K562 (cell line): ENCODE measurements at regions not wholly inside any gene's neighbourhood (a gene's known extent, or its start where the extent isn't known, plus 50 kb on each side); places are given as distances from the start of the nearest gene placed in this dataset.

Experiments used
- ATAC-seq: fragments of 200-7000 bp; cut with Tn5 transposase; 3 replicates; pipeline ENCODE4 v1.9.1; 2020; ENCODE audit warnings: moderate library complexity
- BruUV-seq: library from RNA; stranded (reverse); fragments of 400-500 nt; replicated peaks from 2 replicates; lab custom pipeline; 2021; lab: Mats Ljungman, UMichigan
- CTCF ChIA-PET: fragments of 300-600 bp; formaldehyde crosslinking; extraction: SDS; loops from one replicate; lab custom pipeline; 2021; ENCODE audit warnings: low intra/inter-chr PET ratio; lab: Yijun Ruan, JAX
- POLR2A ChIA-PET: fragments of 300-600, 350-650 bp; sonication (Branson Sonifier 250); formaldehyde crosslinking; extraction: SDS; loops from one replicate; lab custom pipeline; 2021; ENCODE audit warnings: antibody characterized with exemption, inconsistent platforms; lab: Yijun Ruan, JAX
- DNase-seq, 4 experiments: peaks; one replicate each; pipeline versions ENCODE4 v3.0.0 to v3.0.0-alpha.2; 2011 to 2018; ENCODE audit warnings: low spot score in 3 of 4, mixed read lengths in 3 of 4; ENCODE audit errors: extremely low read depth in 1 of 4
- FAIRE-seq: peaks from 2 replicates; lab custom pipeline; 2011; peaks lifted over from hg19 to GRCh38; lab: Jason Lieb, UNC
- H2AFZ ChIP-seq: 2 replicates; pipeline ENCODE4 v1.6.0; 2011; ENCODE audit warnings: low read depth, low read length, control low read depth, inconsistent platforms
- H3K27ac ChIP-seq: fragments of 200-600 bp; 3 replicates; pipeline ENCODE4 v1.8.0; 2011; ENCODE audit warnings: low read depth, mild to moderate bottlenecking, control low read depth, inconsistent platforms, low read length, moderate library complexity, mixed read lengths; ENCODE audit errors: extremely low read depth
- H3K27me3 ChIP-seq, 2 experiments: fragments of 300-600 bp in 1 of 2; 2 replicates in 1 of 2; 3 replicates in 1 of 2; pipeline versions ENCODE4 v1.6.0 to v1.8.0; 2011; ENCODE audit warnings: inconsistent platforms in 2 of 2, low read length in 2 of 2, mild to moderate bottlenecking in 1 of 2, mixed read lengths in 1 of 2, moderate library complexity in 1 of 2; ENCODE audit not compliant: control insufficient read depth in 2 of 2, insufficient read depth in 2 of 2
- H3K36me3 ChIP-seq: fragments of 300-600 bp; 3 replicates; pipeline ENCODE4 v1.8.0; 2011; ENCODE audit warnings: mild to moderate bottlenecking, low read length, inconsistent platforms; ENCODE audit not compliant: control insufficient read depth, insufficient read depth
- H3K4me1 ChIP-seq, 2 experiments: fragments of 200-600 bp in 1 of 2; replicated peaks in 1 of 2; 2 replicates in 1 of 2; 3 replicates in 1 of 2; pipeline versions ENCODE4 v1.5.1 to v1.8.0; 2011; ENCODE audit warnings: inconsistent platforms in 2 of 2, low read length in 2 of 2, mild to moderate bottlenecking in 1 of 2, mixed read lengths in 1 of 2, moderate library complexity in 1 of 2; ENCODE audit not compliant: control insufficient read depth in 2 of 2, insufficient read depth in 2 of 2
- H3K4me2 ChIP-seq: 2 replicates; pipeline ENCODE4 v1.6.1; 2011; ENCODE audit warnings: low read length, control low read depth, inconsistent platforms, mixed read lengths; ENCODE audit not compliant: insufficient read depth
- H3K4me3 ChIP-seq: fragments of 200-600 bp; sonication (generic), shearing (Covaris generic); 2 replicates; pipeline ENCODE4 v1.5.1; 2016; ENCODE audit warnings: control low read depth, inconsistent platforms
- H3K79me2 ChIP-seq: fragments of 200-600 bp; 3 replicates; pipeline ENCODE4 v1.8.0; 2011; ENCODE audit warnings: low read length, inconsistent platforms; ENCODE audit not compliant: control insufficient read depth, insufficient read depth
- H3K9ac ChIP-seq, 2 experiments: 2 replicates each; pipeline versions ENCODE4 v1.6.0 to v1.6.1; 2011; ENCODE audit warnings: low read depth in 2 of 2, low read length in 2 of 2, control low read depth in 1 of 2, inconsistent platforms in 1 of 2, mild to moderate bottlenecking in 1 of 2, mixed read lengths in 1 of 2; ENCODE audit not compliant: insufficient read depth in 1 of 2
- H3K9me1 ChIP-seq: one replicate; pipeline ENCODE4 v1.6.0; 2011; ENCODE audit warnings: inconsistent platforms, mild to moderate bottlenecking, low read length, moderate library complexity; ENCODE audit not compliant: control insufficient read depth, insufficient read depth
- H3K9me3 ChIP-seq: replicated peaks from 2 replicates; pipeline ENCODE4 v1.5.1; 2011; ENCODE audit warnings: low read depth, low read length, inconsistent platforms; ENCODE audit not compliant: control insufficient read depth, insufficient read depth
- H4K20me1 ChIP-seq: replicated peaks from 2 replicates; pipeline ENCODE4 v1.6.1; 2011; ENCODE audit warnings: low read length, inconsistent platforms, mixed read lengths; ENCODE audit not compliant: control insufficient read depth, insufficient read depth
- BCLAF1 ChIP-seq, 2 experiments: fragments of 450-650 bp in 1 of 2; IDR thresholded peaks; 2 replicates each; pipeline ENCODE4 v1.6.1; 2011 to 2017; ENCODE audit warnings: low read depth in 2 of 2, antibody characterized with exemption in 1 of 2, borderline replicate concordance in 1 of 2, low read length in 1 of 2, mild to moderate bottlenecking in 1 of 2, mixed read lengths in 1 of 2; ENCODE audit not compliant: control insufficient read depth in 1 of 2
- BRF2 ChIP-seq: IDR thresholded peaks from 3 replicates; pipeline ENCODE4 v1.6.1; 2011; ENCODE audit warnings: borderline replicate concordance, mild to moderate bottlenecking; ENCODE audit not compliant: insufficient read length, insufficient read depth
- E2F5 ChIP-seq: sonication (generic); formaldehyde crosslinking; IDR thresholded peaks from 2 replicates; pipeline ENCODE4 v1.8.0; 2022; ENCODE audit warnings: mild to moderate bottlenecking, missing genetic modification reagents
- FOXJ2 ChIP-seq: fragments of 200-800 bp; sonication (Bioruptor generic); IDR thresholded peaks from 2 replicates; pipeline ENCODE4 v1.6.1; 2016; ENCODE audit warnings: missing genetic modification characterization, missing compliant biosample characterization
- HDGF ChIP-seq: fragments of 450-650 bp; IDR thresholded peaks from 2 replicates; pipeline ENCODE4 v1.6.1; 2016
- HMGN3 ChIP-seq: IDR thresholded peaks from 2 replicates; pipeline ENCODE4 v1.6.1; 2011; ENCODE audit warnings: borderline replicate concordance, low read depth, mild to moderate bottlenecking, mixed read lengths, low read length; ENCODE audit not compliant: insufficient read length; ENCODE audit errors: extremely low read depth
- ILF3 ChIP-seq: fragments of 450-650 bp; IDR thresholded peaks from 2 replicates; pipeline ENCODE4 v1.6.1; 2018; ENCODE audit warnings: antibody characterized with exemption, mild to moderate bottlenecking, moderate library complexity, borderline replicate concordance
- SLC30A9 ChIP-seq: fragments of 250-450 bp; sonication (Bioruptor Pico); IDR thresholded peaks from 2 replicates; pipeline ENCODE4 v1.8.0; 2022; ENCODE audit warnings: mild to moderate bottlenecking, moderate library complexity
- ZNF518B ChIP-seq: fragments of 250-450 bp; sonication (Bioruptor Pico); IDR thresholded peaks from 2 replicates; pipeline ENCODE4 v1.5.0; 2021; ENCODE audit warnings: mild to moderate bottlenecking, moderate library complexity
- WGBS: fragments of 100-300 bp; shearing (Covaris generic); methylation state at CpG from one replicate; pipeline ENCODE4 v1.1.6; 2016; ENCODE audit warnings: low coverage, mixed read lengths; ENCODE audit not compliant: insufficient coverage; ENCODE audit errors: missing lambda C conversion rate; 5-methylcytosine and 5-hydroxymethylcytosine counted together
- in situ Hi-C: fragments of 300-500 bp; cut with MboI; formaldehyde crosslinking; loops from 4 replicates; pipeline ENCODE4 v1.15.0; 2018; ENCODE audit warnings: inconsistent platforms, mixed read lengths
- intact Hi-C: fragments of 100-400 bp; cut with micrococcal nuclease; formaldehyde crosslinking; loops from 2 replicates; pipeline ENCODE4 v1.14.2; 2022

- intact Hi-C loops: no loop called here
- H4K20me1 ChIP-seq: 0 out of 2 replicates have a peak, but pooled peaks cover 4% of the 10 kb centered on the region
- no peaks in the 10 kb centered on the region for H3K9me1 ChIP-seq
- ATAC-seq (no peak), FAIRE-seq (no peak), DNase-seq (no peak)
- no TSS peak for BruUV-seq
- H3K27me3 ChIP-seq: no peaks in the 10 kb centered on the region
- no peak overlapping the region for H3K9ac ChIP-seq
- TF ChIP-seq SLC30A9 (CRISPR knock-in tag) (no peak), E2F5 (CRISPR knock-in tag) (no peak), ILF3 (no peak), BCLAF1 (IDR thresholded peaks at IDR 0.05; ENCODE audit: borderline replicate concordance in 1 of 2, control insufficient read depth in 1 of 2, low read depth in 2 of 2, low read length in 1 of 2) (no peak), HMGN3 (no peak), ZNF518B (CRISPR knock-in tag) (no peak), FOXJ2 (tag) (no peak), HDGF (no peak), BRF2 (no peak)
- no peak overlapping the region for H3K4me3 ChIP-seq
- ChIA-PET CTCF (no interaction called here), POLR2A (interaction anchor here (0.7 kb wide), 1 partner anchor 9 kb away, joined by 3 read pairs; no protein-coding TSS in a partner anchor)
- WGBS: 0% methylated on average over 6 of the region's 6 CpGs
- no peaks in the 10 kb centered on the region for H3K36me3 ChIP-seq
- no peak overlapping the region for H3K4me2 ChIP-seq
- no peak overlapping the region for H2AFZ ChIP-seq
- H3K9me3 ChIP-seq: no peaks in the 10 kb centered on the region
- no peaks in the 10 kb centered on the region for H3K79me2 ChIP-seq
- H3K4me1 ChIP-seq: no peaks in the 10 kb centered on the region
- no peak overlapping the region for H3K27ac ChIP-seq
- in situ Hi-C loops: no loop called here
Measured at GRCh38 chr17:33679595-33679994, 386.5 kb upstream of the ASIC2 start.
